Hepatocyte (in vitro differentiated cells): ENCODE measurements at regions not wholly inside any gene's neighbourhood (a gene's known extent, or its start where the extent isn't known, plus 50 kb on each side); places are given as distances from the start of the nearest gene placed in this dataset.

ENCODE experiments used
- CTCF ChIP-seq: fragments of 200-600 bp; sonication (generic); IDR thresholded peaks from 2 replicates; pipeline ENCODE4 v1.5.1; 2016; ENCODE audit warnings: antibody characterized with exemption, mild to moderate bottlenecking; ENCODE audit not compliant: poor library complexity
- EZH2 ChIP-seq: fragments of 200-600 bp; sonication (generic); IDR thresholded peaks from 2 replicates; pipeline ENCODE4 v1.6.1; 2016; ENCODE audit warnings: antibody characterized with exemption, mild to moderate bottlenecking, borderline replicate concordance
- EZH2phosphoT487 ChIP-seq: fragments of 200-600 bp; sonication (generic); IDR thresholded peaks from one replicate; pipeline ENCODE4 v1.6.1; 2018; ENCODE audit warnings: antibody characterized with exemption, mild to moderate bottlenecking, low read depth, moderate library complexity; ENCODE audit not compliant: unreplicated experiment, severe bottlenecking

DNA sequence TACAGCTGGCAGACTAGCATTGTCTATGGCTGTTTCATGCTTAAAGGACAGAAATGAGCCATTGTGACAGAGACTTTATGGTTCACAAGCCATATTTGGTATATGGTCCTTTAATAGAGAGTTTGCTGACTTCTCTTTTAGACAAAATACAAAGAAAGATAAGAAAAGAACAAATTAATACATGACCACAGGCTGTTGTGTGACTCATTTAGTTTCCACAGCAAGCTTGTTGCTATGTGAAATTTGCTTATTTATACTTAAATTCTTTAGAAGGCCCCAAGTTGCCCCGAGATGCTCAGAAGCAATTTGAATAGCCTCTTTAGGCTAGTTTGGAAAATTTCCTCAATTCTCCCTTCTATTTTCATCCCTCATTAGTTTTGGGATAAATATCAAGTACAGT lies 315.3 kb upstream of the RPS23 start:
- no peak for TF ChIP-seq CTCF
- no peak for TF ChIP-seq EZH2
- TF ChIP-seq EZH2phosphoT487: no peak
